AG08396 (cell line): ENCODE measurements at regions not wholly inside any gene's neighbourhood (a gene's known extent, or its start where the extent isn't known, plus 50 kb on each side); places are given as distances from the start of the nearest gene placed in this dataset.
"Not testable (repeated sequence)": the region's sequence is repeated elsewhere in the genome, so short reads cannot be mapped to it uniquely, and the experiment has no call there.

Experiments
- DNase-seq: peaks from one replicate; pipeline ENCODE4 v3.0.0; 2012; ENCODE audit warnings: low spot score, mixed read lengths

GRCh38 chr10:8693635-8694034 lies 639.1 kb downstream of the GATA3 start:
- not testable (repeated sequence) for DNase-seq

GRCh38 chr10:8696746-8697145 lies 642.3 kb downstream of the GATA3 start:
- DNase-seq = no peak

GRCh38 chr10:8700689-8701088 lies 646.2 kb downstream of the GATA3 start:
- DNase-seq = no peak

GRCh38 chr10:8702181-8702580 lies 647.7 kb downstream of the GATA3 start:
- no peak for DNase-seq

GRCh38 chr10:8705415-8705814 lies 650.9 kb downstream of the GATA3 start:
- no peak for DNase-seq

- no peak for DNase-seq
Observed at GRCh38 chr10:8712656-8713055, 658.2 kb downstream of the GATA3 start.

GRCh38 chr10:8719971-8720370 lies 665.5 kb downstream of the GATA3 start:
- DNase-seq = no peak

- no peak for DNase-seq
Observed at GRCh38 chr10:8721650-8722049, 667.2 kb downstream of the GATA3 start.

- DNase-seq = no peak
Observed at GRCh38 chr10:8722835-8723234, 668.3 kb downstream of the GATA3 start.

GRCh38 chr10:8725343-8725742 lies 670.9 kb downstream of the GATA3 start:
- DNase-seq = no peak

GRCh38 chr10:8726084-8726778 lies 671.7 kb downstream of the GATA3 start:
- no peak for DNase-seq

GRCh38 chr10:8726779-8727084 lies 672.2 kb downstream of the GATA3 start:
- no peak for DNase-seq

GRCh38 chr10:8731121-8732095 lies 676.9 kb downstream of the GATA3 start:
- DNase-seq = no peak

- DNase-seq = no peak
Observed at GRCh38 chr10:8738987-8739386, 684.5 kb downstream of the GATA3 start.

- DNase-seq = no peak
Observed at GRCh38 chr10:8752146-8752843, 697.8 kb downstream of the GATA3 start.

- no peak for DNase-seq
Observed at GRCh38 chr10:8758029-8758428, 703.5 kb downstream of the GATA3 start.

GRCh38 chr10:8766899-8767298 lies 712.4 kb downstream of the GATA3 start:
- no peak for DNase-seq

- no peak for DNase-seq
Observed at GRCh38 chr10:8767591-8767990, 713.1 kb downstream of the GATA3 start.

- no peak for DNase-seq
Observed at GRCh38 chr10:8768341-8768740, 713.9 kb downstream of the GATA3 start.

GRCh38 chr10:8768852-8769251 lies 714.4 kb downstream of the GATA3 start:
- DNase-seq = no peak

- DNase-seq = no peak
Observed at GRCh38 chr10:8776926-8777622, 722.6 kb downstream of the GATA3 start.

GRCh38 chr10:8778713-8779112 lies 724.2 kb downstream of the GATA3 start:
- no peak for DNase-seq
